NCI-H2227 (cell line): ENCODE measurements at regions not wholly inside any gene's neighbourhood (a gene's known extent, or its start where the extent isn't known, plus 50 kb on each side); places are given as distances from the start of the nearest gene placed in this dataset.
"Not testable (repeated sequence)": the region's sequence is repeated elsewhere in the genome, so short reads cannot be mapped to it uniquely, and the experiment has no call there.

Experiments
- DNase-seq: peaks from one replicate; lab custom pipeline; 2025; ENCODE audit not compliant: unreplicated experiment; lab: John Stamatoyannopoulos, UW

DNA sequence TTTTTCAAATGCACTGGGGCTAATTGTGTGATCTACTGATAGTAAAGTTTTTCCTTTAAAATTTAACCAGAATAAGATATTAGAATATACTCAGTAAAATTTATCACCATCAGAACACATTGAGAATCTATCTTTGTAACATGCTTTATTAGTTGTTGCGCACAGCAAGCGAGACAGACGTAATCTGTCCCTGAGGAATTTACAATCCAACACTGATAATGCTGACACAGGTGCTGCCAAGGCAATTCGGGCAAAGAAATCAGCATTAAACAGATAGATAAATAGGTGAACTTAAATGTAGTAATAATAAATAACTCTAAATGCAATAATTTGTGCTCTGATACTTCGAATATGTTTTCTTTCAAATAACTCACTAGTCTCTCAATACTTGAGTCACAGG is 607.2 kb downstream of the HTR1B start:
- no peak for DNase-seq

DNA sequence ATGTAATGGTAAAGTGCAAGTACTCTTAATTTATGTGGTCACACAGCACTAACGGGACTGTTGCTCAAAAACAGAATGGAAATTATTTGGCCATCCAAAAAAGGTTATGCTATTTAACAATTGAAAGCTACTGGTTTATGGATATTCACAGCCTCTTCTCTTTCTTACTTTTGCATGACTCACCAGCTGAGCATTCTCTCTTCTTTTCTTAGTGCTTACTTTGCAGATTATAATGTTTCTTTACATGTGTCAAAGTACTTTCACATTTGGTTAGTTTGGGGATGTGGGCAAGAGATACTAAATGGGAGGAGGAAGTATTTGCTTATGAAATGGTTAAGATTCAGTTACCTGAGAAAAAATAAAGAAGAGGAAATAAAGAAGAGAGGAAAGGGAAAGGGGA is 610.5 kb downstream of the HTR1B start:
- DNase-seq = no peak

DNA sequence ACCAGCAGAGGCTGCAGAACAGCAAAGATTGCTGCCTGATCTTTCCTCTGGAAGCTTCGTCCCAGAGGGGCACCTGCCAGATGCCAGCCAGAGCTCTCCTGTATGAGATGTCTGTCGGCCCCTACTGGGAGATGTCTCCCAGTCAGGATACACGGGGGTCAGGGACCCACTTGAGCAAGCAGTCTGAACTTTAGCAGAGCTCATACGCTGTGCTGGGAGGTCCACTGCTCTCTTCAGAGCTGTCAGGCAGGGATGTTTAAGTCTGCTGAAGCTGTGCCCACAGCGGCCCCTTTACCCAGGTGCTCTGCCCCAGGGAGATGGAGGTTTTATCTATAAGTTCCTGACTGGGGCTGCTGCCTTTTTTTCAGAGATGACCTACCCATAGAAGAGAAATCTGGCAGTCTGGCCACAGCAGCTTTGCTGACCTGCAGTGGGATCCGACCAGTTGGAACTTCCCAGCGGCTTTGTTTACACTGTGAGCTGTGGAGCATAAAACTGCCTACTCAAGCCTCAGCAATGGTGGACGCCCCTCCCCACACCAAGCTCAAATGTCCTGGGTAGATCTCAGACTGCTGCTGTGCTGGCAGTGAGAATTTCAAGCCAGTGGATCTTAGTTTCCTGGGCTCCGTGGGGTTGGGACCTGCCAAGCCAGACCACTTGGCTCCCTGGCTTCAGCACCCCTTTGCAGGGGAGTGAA is 613.9 kb downstream of the HTR1B start:
- DNase-seq = not testable (repeated sequence)

DNA sequence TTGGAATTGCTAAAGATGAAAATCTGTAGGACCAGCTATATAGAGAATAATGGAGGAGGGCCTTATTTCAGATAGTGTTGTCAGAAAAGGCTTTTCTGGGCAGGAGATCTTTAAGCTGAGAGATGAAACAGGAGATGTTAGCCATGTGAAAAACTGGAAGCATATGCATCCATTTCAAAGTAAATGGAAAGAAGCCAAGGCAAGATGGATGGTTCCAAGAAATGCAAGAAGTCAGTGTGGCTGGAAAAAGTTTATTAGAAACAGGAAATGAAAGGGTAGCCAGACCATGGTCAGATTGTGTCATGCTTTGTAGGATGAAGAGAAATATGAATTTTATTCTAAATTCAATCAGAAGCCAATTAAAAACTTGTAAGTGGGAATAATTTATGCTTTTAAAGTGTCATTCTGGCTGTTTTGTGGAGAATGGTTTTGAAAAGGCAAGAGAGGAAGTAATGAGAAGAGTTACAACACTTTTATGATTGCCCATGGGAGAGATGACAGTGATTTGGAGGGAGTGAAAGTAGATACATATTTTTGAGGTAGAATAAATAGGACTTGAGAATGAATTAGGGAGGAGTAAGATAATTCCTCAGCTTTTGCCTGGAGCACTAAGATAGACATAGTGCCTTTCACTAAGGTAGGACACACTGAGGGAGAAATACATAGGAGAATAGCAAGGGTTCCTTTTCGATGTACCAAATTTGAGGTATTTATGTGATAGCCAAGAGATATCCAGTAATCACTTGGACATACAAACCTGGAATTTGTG is 620.1 kb downstream of the HTR1B start:
- DNase-seq = no peak

DNA sequence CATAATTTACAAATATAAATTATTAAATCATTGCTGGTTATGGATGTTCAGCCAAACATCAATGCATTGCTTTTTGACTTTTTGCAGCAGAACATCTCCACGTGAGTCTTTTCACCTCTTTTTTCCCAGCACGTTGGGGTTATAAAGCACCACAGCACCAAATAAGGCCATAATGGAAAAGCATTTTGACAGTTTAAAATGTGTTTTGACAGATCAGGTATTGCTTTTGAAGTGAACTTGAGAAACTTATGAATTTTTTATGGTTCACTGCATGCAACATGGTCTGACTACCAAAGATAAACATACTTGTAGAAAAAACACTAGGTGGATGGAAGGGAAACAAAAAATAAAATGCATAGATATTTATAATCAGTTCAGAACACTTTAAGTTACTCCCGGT is 622.4 kb downstream of the HTR1B start:
- no peak for DNase-seq

- no peak for DNase-seq
These were observed 623.1 kb downstream of the HTR1B start for GRCh38 chr6:76840041-76840745.

DNA sequence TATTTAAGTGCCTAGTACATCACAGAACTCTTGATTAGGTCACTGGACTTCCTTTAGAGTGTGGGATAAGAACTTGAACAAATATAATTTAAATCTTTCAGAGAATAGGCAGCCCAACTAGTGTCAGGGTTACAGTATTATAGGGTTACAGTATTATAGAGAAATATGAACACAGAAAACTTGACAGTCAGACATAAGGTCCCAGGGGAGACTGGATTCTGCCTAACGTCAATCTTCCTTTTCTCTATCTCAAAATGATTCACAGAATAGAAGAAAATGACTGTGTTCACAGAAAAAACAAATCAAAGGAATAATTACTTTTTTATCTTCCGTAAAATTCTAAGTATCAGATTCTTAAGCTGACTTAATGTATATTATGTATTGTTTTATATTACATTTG is 623.8 kb downstream of the HTR1B start:
- DNase-seq = no peak

DNA sequence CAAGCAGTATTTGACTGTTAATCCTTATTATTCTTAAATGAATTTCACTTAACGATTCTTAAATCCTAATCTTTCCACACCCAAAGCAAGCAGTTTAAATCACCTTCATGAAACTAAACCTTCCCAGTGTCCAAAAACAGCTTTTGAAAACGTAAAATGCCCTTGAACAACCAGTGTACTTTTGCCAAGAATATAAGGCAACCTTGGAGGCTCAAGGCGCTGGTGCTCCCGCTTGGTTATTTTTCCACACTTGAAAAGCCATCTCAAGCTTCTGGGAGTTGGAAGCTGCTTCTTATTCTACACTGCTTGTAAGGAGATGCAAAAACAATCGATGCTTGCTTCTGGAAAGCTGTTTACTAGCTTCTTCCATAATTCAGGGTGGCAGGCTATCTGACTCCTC is 625.7 kb downstream of the HTR1B start:
- no peak for DNase-seq

DNA sequence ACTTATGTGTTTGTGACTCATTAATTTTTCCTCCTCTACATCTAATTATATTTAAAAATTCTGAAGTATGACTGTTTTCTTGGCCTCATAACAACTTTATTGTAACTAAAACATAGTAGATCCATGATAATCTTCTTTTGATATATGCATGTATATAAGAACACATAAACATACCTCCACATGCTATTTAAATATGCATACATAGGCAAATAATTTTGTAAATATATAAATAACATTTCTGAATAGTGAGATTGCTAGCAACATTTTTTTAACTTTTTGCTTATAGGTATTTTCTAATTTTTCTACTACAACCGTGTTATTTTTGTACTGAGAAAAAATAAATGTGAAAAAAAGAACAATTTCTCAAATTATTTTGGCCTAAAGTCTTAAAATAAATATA is 627.6 kb downstream of the HTR1B start:
- DNase-seq = no peak

DNA sequence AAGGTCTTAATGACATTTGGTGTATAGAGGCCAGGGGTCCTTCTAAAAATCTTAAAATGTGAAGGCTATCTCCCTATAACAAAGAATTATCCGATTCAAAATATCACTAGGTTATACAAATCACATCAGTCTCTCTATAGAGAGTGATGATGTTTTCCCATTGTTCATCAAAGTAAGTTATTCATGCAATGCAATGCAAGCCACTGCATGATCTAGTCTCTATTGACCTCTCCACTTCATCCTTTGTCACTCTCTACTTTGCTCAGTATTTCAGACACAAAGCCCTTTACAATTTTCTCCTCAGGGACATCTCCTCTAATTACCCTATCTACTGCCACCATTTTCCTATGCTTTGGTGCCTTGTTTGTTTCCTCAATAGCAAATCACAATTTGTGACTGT is 628.0 kb downstream of the HTR1B start:
- DNase-seq = no peak

DNA sequence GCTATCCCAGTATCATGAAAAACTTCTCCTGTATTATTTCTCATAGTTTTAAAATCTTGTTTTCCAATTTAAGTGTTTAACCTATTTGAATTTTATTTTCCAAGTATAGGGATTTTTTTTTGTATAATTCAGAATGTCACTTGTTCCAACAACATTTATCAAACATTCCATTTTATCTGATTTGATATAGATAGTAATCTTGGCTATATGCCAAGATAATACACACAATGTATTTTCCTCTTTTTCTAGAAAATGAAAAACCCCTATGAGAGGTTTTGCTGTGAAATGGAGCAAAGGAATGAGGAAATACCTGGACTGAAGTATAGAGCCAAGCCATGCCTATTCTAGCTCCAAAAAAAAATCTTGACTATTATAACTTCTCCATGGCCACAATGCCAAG is 628.9 kb downstream of the HTR1B start:
- DNase-seq = no peak

GRCh38 chr6:76831299-76831698 is 632.0 kb downstream of the HTR1B start:
- DNase-seq = no peak

DNA sequence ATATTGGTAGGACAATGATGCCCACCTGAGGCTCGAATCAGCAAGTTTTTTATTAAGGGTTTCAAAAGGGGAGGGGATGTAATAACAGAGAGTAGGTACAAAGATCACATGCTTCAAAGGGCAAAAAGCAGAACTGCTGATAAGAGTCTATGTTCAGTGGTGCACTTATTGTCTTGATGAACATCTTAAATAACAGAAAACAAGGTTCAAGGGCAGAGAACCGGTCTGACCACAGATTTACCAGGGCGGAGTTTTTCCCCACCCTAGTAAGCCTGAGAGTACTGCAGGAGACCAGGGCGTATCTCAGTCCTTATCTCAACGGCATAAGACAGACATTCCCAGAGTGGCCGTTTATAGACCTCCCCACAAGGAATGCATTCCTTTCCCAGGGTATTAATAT is 639.7 kb downstream of the HTR1B start:
- not testable (repeated sequence) for DNase-seq

DNA sequence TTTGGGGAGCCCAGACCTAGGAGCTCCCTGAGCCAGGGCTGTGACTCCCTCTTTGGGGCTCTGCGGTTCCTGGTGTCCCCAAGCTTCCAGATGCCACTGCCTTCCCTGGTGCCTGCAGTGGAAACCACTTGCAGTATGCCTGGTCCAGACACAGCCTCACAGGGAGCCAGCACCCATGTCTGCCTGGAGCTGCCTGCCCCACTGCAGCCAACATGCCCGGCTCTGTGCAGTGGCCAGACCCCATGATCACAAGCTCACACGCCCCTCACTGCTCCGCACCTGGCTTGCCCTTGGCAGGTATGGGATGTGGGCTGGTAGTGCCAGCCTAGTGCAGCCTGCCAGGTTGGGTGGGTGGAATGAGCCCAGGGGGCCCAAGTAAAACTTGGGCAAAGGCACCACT is 644.8 kb downstream of the HTR1B start:
- DNase-seq = no peak

- no peak for DNase-seq
These were observed 645.9 kb downstream of the HTR1B start for GRCh38 chr6:76817429-76817828.

GRCh38 chr6:76814496-76815458 is 648.5 kb downstream of the HTR1B start:
- DNase-seq = no peak

DNA sequence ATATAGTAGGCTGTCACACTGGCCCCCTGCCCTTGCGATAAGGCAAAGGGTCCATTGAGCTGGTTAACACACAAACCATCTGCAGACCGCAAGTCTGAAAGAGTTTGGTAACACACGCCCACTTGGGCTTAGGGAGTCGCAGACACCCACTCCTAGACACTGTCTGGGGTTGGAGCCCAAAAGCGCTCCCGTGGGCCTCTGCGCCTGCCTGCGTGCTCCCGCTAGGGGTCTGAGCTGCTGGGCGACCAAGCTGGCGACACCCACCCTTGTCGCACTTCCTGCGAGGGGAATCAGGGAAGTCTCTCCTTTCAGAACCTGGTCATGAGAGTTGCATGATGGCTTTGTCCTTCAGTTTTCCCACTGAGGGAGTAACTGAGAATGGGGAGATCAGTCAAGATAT is 653.0 kb downstream of the HTR1B start:
- no peak for DNase-seq

DNA sequence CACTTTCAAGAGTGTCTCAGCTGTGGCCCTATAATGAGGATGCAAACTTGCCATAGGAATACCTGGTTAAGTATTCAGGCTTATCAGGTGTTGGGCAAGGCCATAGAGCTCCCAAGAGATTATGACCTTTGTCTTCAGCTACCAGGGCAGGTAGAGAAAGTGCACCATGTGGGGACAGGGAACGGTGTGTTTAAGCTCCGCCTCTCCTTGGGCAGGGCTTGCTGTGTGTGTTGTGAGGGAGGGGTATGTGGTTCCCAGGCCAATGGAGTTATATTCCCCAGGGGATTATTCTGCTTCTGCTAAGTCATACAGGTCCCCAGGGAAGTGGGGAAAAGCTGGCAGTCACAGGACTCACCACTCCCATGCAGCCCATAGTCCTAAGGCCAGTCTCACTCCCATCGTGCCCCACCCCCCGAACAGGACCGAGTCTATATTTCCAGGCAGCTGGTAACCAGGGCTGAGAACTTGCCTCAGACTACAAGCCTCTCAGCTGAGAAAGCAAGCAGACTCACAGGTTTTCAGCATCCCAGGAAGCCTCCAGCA is 660.2 kb downstream of the HTR1B start:
- DNase-seq = no peak

DNA sequence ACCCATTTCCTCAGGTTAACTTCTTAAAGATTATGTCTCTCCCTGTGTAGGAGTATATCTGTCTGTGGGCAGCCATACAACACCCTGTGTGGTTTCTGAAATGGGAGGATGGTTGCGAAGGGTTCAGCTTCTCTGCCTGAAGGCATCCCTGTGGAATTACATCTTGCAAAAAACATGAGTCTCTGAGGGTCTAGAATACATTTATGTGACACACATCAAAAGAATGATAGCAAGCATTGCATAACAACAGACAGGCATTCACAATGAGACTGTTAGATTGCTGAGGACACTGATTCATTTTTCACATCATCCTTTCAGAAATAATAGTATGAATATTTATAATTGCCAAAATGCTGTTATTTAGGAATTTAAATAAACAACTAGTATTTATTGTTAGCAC is 670.9 kb downstream of the HTR1B start:
- DNase-seq = no peak

- no peak for DNase-seq
These were observed 672.4 kb downstream of the HTR1B start for GRCh38 chr6:76790881-76791280.
